Natural killer cell (primary cell): ENCODE measurements at regions not wholly inside any gene's neighbourhood (a gene's known extent, or its start where the extent isn't known, plus 50 kb on each side); places are given as distances from the start of the nearest gene placed in this dataset.
"Not testable (repeated sequence)": the region's sequence is repeated elsewhere in the genome, so short reads cannot be mapped to it uniquely, and the experiment has no call there.

Experiments used
- ATAC-seq, 3 donors: fragments of 150-1000 bp in 2 of 3; fragments of 200-7000 bp in 1 of 3; cut with Tn5 transposase; 1 replicate in 1 of 3; 2 replicates in 2 of 3; pipeline ENCODE4 v1.10.0; 2021; ENCODE audit warnings: mild to moderate bottlenecking in 2 of 3, moderate library complexity in 2 of 3
- DNase-seq, 2 donors: peaks; one replicate each; pipeline versions ENCODE4 v3.0.0 to v3.0.0-alpha.2; 2013 to 2021; ENCODE audit warnings: mixed read lengths in 1 of 2
- H3K27ac ChIP-seq: one replicate; pipeline ENCODE4 v1.5.1; 2013; ENCODE audit warnings: mild to moderate bottlenecking, low read length
- H3K27me3 ChIP-seq: one replicate; pipeline ENCODE4 v1.6.1; 2013; ENCODE audit warnings: low read length; ENCODE audit not compliant: control insufficient read depth, insufficient read depth
- H3K36me3 ChIP-seq: one replicate; pipeline ENCODE4 v1.6.1; 2013; ENCODE audit warnings: low read length; ENCODE audit not compliant: control insufficient read depth, insufficient read depth
- H3K4me1 ChIP-seq: one replicate; pipeline ENCODE4 v1.6.1; 2013; ENCODE audit warnings: low read length; ENCODE audit not compliant: control insufficient read depth, insufficient read depth
- H3K4me3 ChIP-seq: one replicate; pipeline ENCODE4 v1.5.1; 2013; ENCODE audit warnings: low read length
- H3K9me3 ChIP-seq: one replicate; pipeline ENCODE4 v1.6.1; 2013; ENCODE audit warnings: low read length; ENCODE audit not compliant: control insufficient read depth, insufficient read depth
- H3K27ac Mint-ChIP-seq, 2 donors: one replicate each; pipeline ENCODE4 v1.8.0; 2022; ENCODE audit warnings: mild to moderate bottlenecking in 2 of 2, mixed read lengths in 2 of 2, moderate library complexity in 1 of 2
- H3K27me3 Mint-ChIP-seq, 2 donors: one replicate each; pipeline ENCODE4 v1.8.0; 2022; ENCODE audit warnings: low read depth in 2 of 2, mixed read lengths in 2 of 2
- H3K36me3 Mint-ChIP-seq: one replicate; pipeline ENCODE4 v1.8.0; 2022; ENCODE audit warnings: mixed read lengths
- H3K4me1 Mint-ChIP-seq, 2 donors: one replicate each; pipeline ENCODE4 v1.8.0; 2022; ENCODE audit warnings: mixed read lengths in 2 of 2
- H3K4me3 Mint-ChIP-seq: one replicate; pipeline ENCODE4 v1.8.0; 2022; ENCODE audit warnings: mild to moderate bottlenecking, moderate library complexity, mixed read lengths
- H3K9me3 Mint-ChIP-seq, 2 donors: one replicate each; pipeline ENCODE4 v1.8.0; 2022; ENCODE audit warnings: mixed read lengths in 2 of 2
- WGBS: methylation state at CpG from one replicate; pipeline ENCODE4 v1.1.7; 2013; ENCODE audit warnings: missing lambda C conversion rate; ENCODE audit not compliant: insufficient coverage; 5-methylcytosine and 5-hydroxymethylcytosine counted together
- intact Hi-C: fragments of 100-400 bp; cut with micrococcal nuclease; formaldehyde crosslinking; loops from one replicate; pipeline ENCODE4 v1.14.2; 2022
- TF ChIP-seq, protein P1 (sequence below): fragments of 200-600 bp; IDR thresholded peaks from one replicate; pipeline ENCODE4 v1.8.0; 2022; ENCODE audit warnings: antibody characterized with exemption

DNA sequence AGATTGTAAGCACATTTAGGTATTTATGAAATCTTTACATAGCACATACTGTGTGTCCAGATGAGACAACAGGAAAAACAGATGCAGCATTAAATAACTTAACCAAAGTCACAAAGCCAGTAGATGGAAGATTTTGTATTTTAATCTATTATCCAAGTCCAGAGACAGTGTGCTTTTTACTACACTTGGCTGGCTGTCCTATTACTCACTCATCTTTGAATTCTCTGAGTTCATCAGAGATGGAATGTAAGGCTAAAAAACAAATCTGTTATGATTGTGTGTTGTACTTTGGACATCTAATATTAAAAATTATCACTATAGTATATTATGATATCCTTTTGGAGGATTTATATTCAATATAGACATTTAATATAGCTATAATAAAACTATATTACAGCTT, 1189.4 kb downstream of the DSC3 start:
- Mint-ChIP-seq H3K9me3 (peaks cover 8 to 12% of the 10 kb centered on the region in 2 donors), H3K4me3 (no peak overlapping the region), H3K4me1 (no peaks in the 10 kb centered on the region), H3K27ac (no peak overlapping the region), H3K36me3 (no peaks in the 10 kb centered on the region), H3K27me3 (no peaks in the 10 kb centered on the region)
- TF ChIP-seq, protein P1, sequence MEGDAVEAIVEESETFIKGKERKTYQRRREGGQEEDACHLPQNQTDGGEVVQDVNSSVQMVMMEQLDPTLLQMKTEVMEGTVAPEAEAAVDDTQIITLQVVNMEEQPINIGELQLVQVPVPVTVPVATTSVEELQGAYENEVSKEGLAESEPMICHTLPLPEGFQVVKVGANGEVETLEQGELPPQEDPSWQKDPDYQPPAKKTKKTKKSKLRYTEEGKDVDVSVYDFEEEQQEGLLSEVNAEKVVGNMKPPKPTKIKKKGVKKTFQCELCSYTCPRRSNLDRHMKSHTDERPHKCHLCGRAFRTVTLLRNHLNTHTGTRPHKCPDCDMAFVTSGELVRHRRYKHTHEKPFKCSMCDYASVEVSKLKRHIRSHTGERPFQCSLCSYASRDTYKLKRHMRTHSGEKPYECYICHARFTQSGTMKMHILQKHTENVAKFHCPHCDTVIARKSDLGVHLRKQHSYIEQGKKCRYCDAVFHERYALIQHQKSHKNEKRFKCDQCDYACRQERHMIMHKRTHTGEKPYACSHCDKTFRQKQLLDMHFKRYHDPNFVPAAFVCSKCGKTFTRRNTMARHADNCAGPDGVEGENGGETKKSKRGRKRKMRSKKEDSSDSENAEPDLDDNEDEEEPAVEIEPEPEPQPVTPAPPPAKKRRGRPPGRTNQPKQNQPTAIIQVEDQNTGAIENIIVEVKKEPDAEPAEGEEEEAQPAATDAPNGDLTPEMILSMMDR, result no peak
- H3K27me3 ChIP-seq, result no peaks in the 10 kb centered on the region
- DNase-seq (no peak), ATAC-seq (no peak)
- intact Hi-C loops, result no loop called here
- H3K4me1 ChIP-seq, result no peaks in the 10 kb centered on the region
- no peak overlapping the region for H3K4me3 ChIP-seq
- H3K27ac ChIP-seq, result no peak overlapping the region
- H3K9me3 ChIP-seq, result peaks cover 5% of the 10 kb centered on the region
- H3K36me3 ChIP-seq, result no peaks in the 10 kb centered on the region

DNA sequence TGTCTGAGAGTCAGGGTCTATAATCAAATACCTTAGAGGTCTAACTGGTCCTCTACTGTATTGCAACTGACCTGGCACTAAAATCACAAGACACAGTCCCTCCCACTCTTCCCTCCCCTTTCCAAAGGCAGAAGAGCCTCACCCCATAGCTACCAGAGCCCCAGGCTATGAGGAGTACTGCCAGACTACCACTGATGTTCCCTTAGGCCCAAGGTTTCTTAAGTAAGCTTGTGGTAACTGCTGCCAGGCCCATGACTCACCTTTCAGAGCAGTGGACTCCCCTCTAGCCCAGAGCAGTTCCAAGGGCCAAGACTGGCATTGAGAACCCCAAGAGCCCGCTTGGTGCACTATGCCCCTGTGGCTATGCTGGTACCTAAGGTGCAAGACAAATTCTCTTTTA, 1193.4 kb downstream of the DSC3 start:
- no peak overlapping the region for H3K4me3 Mint-ChIP-seq
- Histone ChIP-seq H3K27me3 (no peaks in the 10 kb centered on the region), H3K36me3 (no peaks in the 10 kb centered on the region), H3K4me3 (no peak overlapping the region), H3K27ac (no peak overlapping the region), H3K9me3 (peaks cover 5% of the 10 kb centered on the region), H3K4me1 (no peaks in the 10 kb centered on the region)
- H3K9me3 Mint-ChIP-seq, result peaks cover 10 to 18% of the 10 kb centered on the region in 2 donors
- WGBS, result 85% methylated on average over 1 of the region's 1 CpG
- no peaks in the 10 kb centered on the region for H3K27me3 Mint-ChIP-seq
- TF ChIP-seq, protein P1, result no peak
- no peak overlapping the region for H3K27ac Mint-ChIP-seq
- H3K36me3 Mint-ChIP-seq, result peaks cover 7% of the 10 kb centered on the region
- ATAC-seq (no peak), DNase-seq (no peak)
- intact Hi-C loops, result no loop called here
- no peaks in the 10 kb centered on the region for H3K4me1 Mint-ChIP-seq

DNA sequence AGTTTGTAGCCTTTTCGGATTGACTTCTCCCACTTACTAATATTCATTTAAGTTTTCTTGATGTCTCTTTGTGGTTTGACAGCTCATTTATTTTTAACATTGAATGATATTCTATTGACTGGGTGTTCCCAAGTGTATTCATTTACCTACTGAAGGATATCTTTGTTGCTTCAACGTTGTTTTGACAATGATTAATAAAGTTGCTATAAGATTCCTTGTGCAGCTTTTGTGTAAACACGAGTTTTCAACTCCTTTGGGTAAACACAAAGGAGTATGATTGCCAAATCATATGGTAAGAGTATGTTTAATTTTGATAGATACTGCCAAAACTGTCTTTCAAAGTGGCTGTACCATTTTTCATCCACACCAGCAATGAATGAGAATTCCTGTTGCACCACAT, 1200.9 kb downstream of the DSC3 start:
- ATAC-seq (no peak), DNase-seq (no peak)
- 46% methylated on average over 2 of the region's 3 CpGs for WGBS
- Mint-ChIP-seq H3K9me3 (peaks cover 8 to 9% of the 10 kb centered on the region in 2 donors), H3K27me3 (no peaks in the 10 kb centered on the region), H3K4me3 (no peak overlapping the region), H3K27ac (no peak overlapping the region), H3K36me3 (peaks cover 7% of the 10 kb centered on the region), H3K4me1 (no peaks in the 10 kb centered on the region)
- Histone ChIP-seq H3K36me3 (no peaks in the 10 kb centered on the region), H3K4me1 (no peaks in the 10 kb centered on the region), H3K27ac (no peak overlapping the region), H3K9me3 (no peaks in the 10 kb centered on the region), H3K4me3 (no peak overlapping the region), H3K27me3 (no peaks in the 10 kb centered on the region)
- intact Hi-C loops, result no loop called here
- TF ChIP-seq, protein P1, result no peak

DNA sequence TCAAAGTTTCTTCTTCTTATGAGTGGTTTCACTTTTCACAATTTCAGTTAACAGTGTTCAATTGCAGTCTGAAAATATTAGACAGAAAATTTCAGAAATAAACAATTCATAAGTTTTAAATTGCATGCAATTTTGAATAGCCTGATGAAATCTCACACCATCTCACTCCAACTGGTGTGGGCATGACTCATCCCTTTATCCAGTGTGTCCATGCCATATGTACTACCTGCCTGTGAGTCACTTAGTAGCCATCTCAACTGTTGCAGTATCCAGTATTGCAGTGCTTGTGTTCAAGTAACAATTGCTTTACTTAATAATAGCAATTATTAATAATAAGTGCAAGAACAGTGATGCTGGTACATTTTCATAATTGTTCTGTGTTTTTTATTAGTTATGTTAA, 1202.5 kb downstream of the DSC3 start:
- ATAC-seq (no peak), DNase-seq (no peak)
- TF ChIP-seq, protein P1, result no peak
- no peaks in the 10 kb centered on the region for H3K36me3 Mint-ChIP-seq
- H3K9me3 ChIP-seq, result no peaks in the 10 kb centered on the region
- H3K4me3 ChIP-seq, result no peak overlapping the region
- peaks cover 7 to 8% of the 10 kb centered on the region in 2 donors for H3K9me3 Mint-ChIP-seq
- no peaks in the 10 kb centered on the region for H3K36me3 ChIP-seq
- no peak overlapping the region for H3K27ac Mint-ChIP-seq
- no peaks in the 10 kb centered on the region for H3K4me1 Mint-ChIP-seq
- H3K4me3 Mint-ChIP-seq, result no peak overlapping the region
- no peaks in the 10 kb centered on the region for H3K27me3 Mint-ChIP-seq
- H3K27me3 ChIP-seq, result no peaks in the 10 kb centered on the region
- H3K4me1 ChIP-seq, result no peaks in the 10 kb centered on the region
- intact Hi-C loops, result no loop called here
- no peak overlapping the region for H3K27ac ChIP-seq

DNA sequence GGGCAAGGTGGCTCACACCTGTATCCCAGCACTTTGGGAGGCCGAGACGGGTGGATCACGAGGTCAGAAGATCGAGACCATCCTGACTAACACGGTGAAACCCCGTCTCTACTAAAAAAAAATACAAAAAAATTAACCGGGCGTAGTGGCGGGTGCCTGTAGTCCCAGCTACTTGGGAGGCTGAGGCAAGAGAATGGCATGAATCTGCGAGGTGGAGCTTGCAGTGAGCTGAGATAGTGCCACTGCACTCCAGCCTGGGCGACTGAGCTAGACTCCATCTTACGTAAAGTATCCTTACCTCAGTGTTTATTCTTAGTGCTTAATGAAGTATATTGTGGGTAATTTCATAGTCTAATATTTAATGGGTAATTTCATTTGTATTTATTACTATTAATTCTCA, 1203.6 kb downstream of the DSC3 start:
- H3K27me3 Mint-ChIP-seq, ATAC-seq, H3K27me3 ChIP-seq, H3K4me3 Mint-ChIP-seq, H3K36me3 Mint-ChIP-seq, H3K4me1 Mint-ChIP-seq, H3K4me3 ChIP-seq, H3K9me3 ChIP-seq, H3K4me1 ChIP-seq, intact Hi-C loops, H3K27ac Mint-ChIP-seq, H3K36me3 ChIP-seq, DNase-seq, H3K27ac ChIP-seq: not testable (repeated sequence)
- WGBS, result 86% methylated on average over 10 of the region's 12 CpGs
- peaks cover 8 to 11% of the 10 kb centered on the region in 2 donors for H3K9me3 Mint-ChIP-seq
